ENCODE measurements at regions not wholly inside any gene's neighbourhood (a gene's known extent, or its start where the extent isn't known, plus 50 kb on each side); places are given as distances from the start of the nearest gene placed in this dataset.

- no peak overlapping the region for H3K9ac ChIP-seq (ENCODE audit: low read length)
- H3K36me3 ChIP-seq (replicated peaks in 1 of 2; ENCODE audit: control extremely low read depth in 1 of 2, control insufficient read depth in 1 of 2, extremely low read depth in 1 of 2, insufficient read depth in 2 of 2, low read length in 1 of 2) = no peaks in the 10 kb centered on the region
- H3K4me3 Mint-ChIP-seq = no peak overlapping the region
- H3K9me3 ChIP-seq (ENCODE audit: control extremely low read depth in 1 of 3, control insufficient read depth in 2 of 3, insufficient read depth in 1 of 3, low read length in 2 of 3) = no peaks in the 10 kb centered on the region
- H3K27me3 ChIP-seq (replicated peaks in 1 of 4; ENCODE audit: control extremely low read depth in 1 of 4, control insufficient read depth in 3 of 4, insufficient read depth in 4 of 4, low read length in 3 of 4) = no peaks in the 10 kb centered on the region
- no peaks in the 10 kb centered on the region for H3K4me1 ChIP-seq (ENCODE audit: control insufficient read depth in 2 of 2, insufficient read depth in 2 of 2, low read length in 2 of 2)
- H2AFZ ChIP-seq (ENCODE audit: insufficient read depth, low read depth, low read length, poor library complexity, severe bottlenecking) = no peak overlapping the region
- no peaks in the 10 kb centered on the region for H4K20me1 ChIP-seq (ENCODE audit: control insufficient read depth, insufficient read depth, low read length, poor library complexity, severe bottlenecking)
- intact Hi-C loops (cut with micrococcal nuclease) = no loop called here
- no peaks in the 10 kb centered on the region for H3K9me3 Mint-ChIP-seq (ENCODE audit: insufficient read depth)
- H3K4me1 Mint-ChIP-seq = no peaks in the 10 kb centered on the region
- ChIA-PET POLR2A (no interaction called here), CTCF (no interaction called here)
- TF ChIP-seq EZH2 (IDR thresholded peaks at IDR 0.05; ENCODE audit: borderline replicate concordance, insufficient read depth, low read depth, low read length, poor library complexity, severe bottlenecking) (no peak), CTCF (IDR thresholded peaks at IDR 0.05) (no peak)
- H3K79me2 ChIP-seq (ENCODE audit: control insufficient read depth, insufficient read depth, low read length) = no peaks in the 10 kb centered on the region
- ATAC-seq (ENCODE audit: low read depth) = no peak
- no peak overlapping the region for H3K4me3 ChIP-seq (ENCODE audit: control extremely low read depth in 1 of 5, extremely low read depth in 1 of 5, insufficient read depth in 1 of 5, low read depth in 2 of 5, low read length in 4 of 5)
- no peak for DNase-seq
- H3K27ac Mint-ChIP-seq = no peak overlapping the region
- no peak overlapping the region for H3K4me2 ChIP-seq (replicated peaks; ENCODE audit: low read depth, low read length, poor library complexity, severe bottlenecking)
- H3K27me3 Mint-ChIP-seq = no peaks in the 10 kb centered on the region
- 59% methylated on average over 2 of the region's 5 CpGs for WGBS (ENCODE audit: insufficient coverage)
- no peak overlapping the region for H3K27ac ChIP-seq (ENCODE audit: low read length in 2 of 2)
Observed at GRCh38 chr2:122166820-122167219, 411.4 kb downstream of the TSN start.

DNA sequence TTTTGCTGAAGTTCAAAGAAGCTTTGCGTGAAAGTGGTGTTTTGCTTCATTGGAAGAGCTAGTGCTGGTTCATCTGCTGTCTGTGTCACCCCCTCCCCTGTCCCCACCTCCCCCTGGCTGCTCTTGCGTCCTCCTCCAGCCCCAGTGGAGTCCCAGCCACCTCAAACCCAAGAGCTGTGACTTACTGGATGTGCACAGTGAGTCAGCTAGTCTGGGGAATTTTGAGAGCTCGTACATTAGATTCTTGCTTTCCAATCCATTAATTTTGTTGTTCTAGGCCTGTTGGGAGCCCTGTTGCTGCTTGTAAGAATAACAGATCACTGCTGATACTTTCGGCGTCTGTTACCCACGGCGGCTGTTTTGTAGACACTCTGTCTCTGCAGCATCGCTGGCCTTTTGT, 412.1 kb downstream of the TSN start:
- H3K9me3 ChIP-seq (ENCODE audit: control extremely low read depth in 1 of 3, control insufficient read depth in 2 of 3, insufficient read depth in 1 of 3, low read length in 2 of 3) = no peaks in the 10 kb centered on the region
- CTCF ChIA-PET = no interaction called here
- Mint-ChIP-seq H3K9me3 (ENCODE audit: insufficient read depth) (no peaks in the 10 kb centered on the region), H3K4me3 (no peak overlapping the region), H3K27me3 (no peaks in the 10 kb centered on the region), H3K4me1 (no peaks in the 10 kb centered on the region), H3K27ac (no peak overlapping the region)
- no peaks in the 10 kb centered on the region for H3K79me2 ChIP-seq (ENCODE audit: control insufficient read depth, insufficient read depth, low read length)
- TF ChIP-seq EZH2 (IDR thresholded peaks at IDR 0.05; ENCODE audit: borderline replicate concordance, insufficient read depth, low read depth, low read length, poor library complexity, severe bottlenecking) = no peak
- TF ChIP-seq CTCF (IDR thresholded peaks at IDR 0.05) = no peak
- no peak overlapping the region for H3K4me3 ChIP-seq (ENCODE audit: control extremely low read depth in 1 of 5, extremely low read depth in 1 of 5, insufficient read depth in 1 of 5, low read depth in 2 of 5, low read length in 4 of 5)
- H3K36me3 ChIP-seq (replicated peaks in 1 of 2; ENCODE audit: control extremely low read depth in 1 of 2, control insufficient read depth in 1 of 2, extremely low read depth in 1 of 2, insufficient read depth in 2 of 2, low read length in 1 of 2) = no peaks in the 10 kb centered on the region
- intact Hi-C loops (cut with micrococcal nuclease) = no loop called here
- H4K20me1 ChIP-seq (ENCODE audit: control insufficient read depth, insufficient read depth, low read length, poor library complexity, severe bottlenecking) = no peaks in the 10 kb centered on the region
- DNase-seq (no peak), ATAC-seq (ENCODE audit: low read depth) (no peak)
- H3K4me2 ChIP-seq (replicated peaks; ENCODE audit: low read depth, low read length, poor library complexity, severe bottlenecking) = no peak overlapping the region
- POLR2A ChIA-PET = no interaction called here
- 97% methylated on average over 6 of the region's 8 CpGs for WGBS (ENCODE audit: insufficient coverage)
- H2AFZ ChIP-seq (ENCODE audit: insufficient read depth, low read depth, low read length, poor library complexity, severe bottlenecking) = no peak overlapping the region
- H3K9ac ChIP-seq (ENCODE audit: low read length) = no peak overlapping the region
- H3K27ac ChIP-seq (ENCODE audit: low read length in 2 of 2) = no peak overlapping the region
- no peaks in the 10 kb centered on the region for H3K27me3 ChIP-seq (replicated peaks in 1 of 4; ENCODE audit: control extremely low read depth in 1 of 4, control insufficient read depth in 3 of 4, insufficient read depth in 4 of 4, low read length in 3 of 4)
- H3K4me1 ChIP-seq (ENCODE audit: control insufficient read depth in 2 of 2, insufficient read depth in 2 of 2, low read length in 2 of 2) = no peaks in the 10 kb centered on the region
